Renal pelvis (tissue), 1 donor: ENCODE measurements at regions not wholly inside any gene's neighbourhood (a gene's known extent, or its start where the extent isn't known, plus 50 kb on each side); places are given as distances from the start of the nearest gene placed in this dataset.
A peak's percentile ranks its signal among the peaks of the same experiment; 100 is the strongest.
"Not testable (repeated sequence)": the region's sequence is repeated elsewhere in the genome, so short reads cannot be mapped to it uniquely, and the experiment has no call there.

Experiments
- DNase-seq: peaks from one replicate; pipeline ENCODE4 v3.0.0-alpha.2; 2013

GRCh38 chr16:17984810-17985209 lies 351.7 kb downstream of the NPIPA8 start:
- DNase-seq: no peak

GRCh38 chr16:17983847-17984639 lies 352.5 kb downstream of the NPIPA8 start:
- no peak for DNase-seq

- no peak for DNase-seq
Measured at GRCh38 chr16:17983114-17983513, 353.4 kb downstream of the NPIPA8 start.

- DNase-seq: no peak
Measured at GRCh38 chr16:17977260-17977659, 359.3 kb downstream of the NPIPA8 start.

- DNase-seq: peak; percentile 50
Measured at GRCh38 chr16:17972460-17972943, 364.0 kb downstream of the NPIPA8 start.

- DNase-seq: no peak
Measured at GRCh38 chr16:17970816-17971331, 365.7 kb downstream of the NPIPA8 start.

GRCh38 chr16:17970157-17970765 lies 366.3 kb downstream of the NPIPA8 start:
- no peak for DNase-seq

GRCh38 chr16:17965133-17965900 lies 371.2 kb downstream of the NPIPA8 start:
- no peak for DNase-seq

DNA sequence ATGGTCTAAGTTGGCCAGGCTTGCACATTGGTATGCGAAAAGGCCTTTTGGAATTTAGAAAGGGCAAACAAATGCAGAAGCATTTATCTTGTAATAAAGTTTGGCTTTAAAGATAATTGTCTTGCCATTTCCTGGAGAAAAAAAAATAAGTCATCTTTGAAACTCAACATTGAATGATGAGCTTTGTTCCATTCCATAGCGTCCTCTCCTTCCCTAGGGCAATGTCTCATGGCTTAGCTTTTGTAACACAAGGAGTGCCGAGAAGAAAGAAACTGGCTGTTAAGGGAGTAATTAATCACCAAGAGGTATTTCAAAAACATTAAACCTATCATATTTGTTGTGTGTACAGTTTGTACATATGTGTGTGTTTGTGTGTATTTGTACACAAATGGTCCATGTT lies 372.3 kb downstream of the NPIPA8 start:
- DNase-seq: no peak

DNA sequence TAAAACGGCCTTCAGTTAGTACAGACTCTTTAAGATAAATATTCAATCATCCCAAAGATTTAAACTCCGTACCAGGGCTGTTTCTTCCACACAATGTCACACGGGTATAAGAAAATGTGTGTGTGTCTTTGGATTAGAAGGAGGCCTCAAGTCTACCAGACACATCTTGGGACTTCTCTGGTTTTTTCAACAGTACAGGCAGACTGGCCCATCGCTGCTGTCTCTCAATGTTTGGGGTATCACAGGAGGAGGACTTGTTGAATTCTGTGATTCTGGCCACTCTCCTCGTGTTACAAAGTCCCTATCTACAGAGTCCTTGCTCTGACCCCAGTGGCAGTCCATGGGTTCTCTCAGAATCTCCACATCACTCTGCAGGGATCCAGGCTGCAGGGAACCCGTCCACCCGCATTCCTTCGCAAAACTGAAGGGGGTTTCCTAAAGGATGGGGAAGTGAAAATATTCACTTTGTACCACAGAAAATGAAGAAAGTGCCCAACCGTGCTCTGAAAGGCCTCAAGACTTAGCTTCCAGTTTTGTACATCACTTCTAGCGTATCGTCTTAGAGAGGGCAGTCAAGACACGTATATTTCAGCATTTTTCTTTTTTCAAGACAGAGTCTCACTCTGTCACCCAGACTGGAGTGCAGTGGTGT lies 373.2 kb downstream of the NPIPA8 start:
- no peak for DNase-seq

DNA sequence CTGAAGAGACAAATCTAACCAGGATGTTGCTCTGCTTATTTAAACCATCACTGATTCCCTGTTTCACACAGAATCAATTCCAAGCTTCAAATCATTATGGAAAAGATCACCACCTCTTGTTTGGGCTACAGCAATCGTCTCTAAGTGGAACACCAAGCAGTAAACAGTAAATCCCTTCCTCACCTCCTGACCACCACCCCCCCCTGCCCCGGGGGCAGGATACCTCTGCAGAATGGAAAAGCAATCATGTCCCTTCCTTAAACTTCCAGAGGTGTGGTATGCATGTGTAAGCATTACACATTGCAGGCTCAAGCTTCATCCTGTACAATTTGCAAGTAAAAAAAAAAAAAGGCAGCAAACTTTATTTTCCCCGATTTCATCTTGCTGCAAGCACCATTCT lies 373.8 kb downstream of the NPIPA8 start:
- DNase-seq: no peak

- not testable (repeated sequence) for DNase-seq
Measured at GRCh38 chr16:17961822-17962221, 374.7 kb downstream of the NPIPA8 start.

DNA sequence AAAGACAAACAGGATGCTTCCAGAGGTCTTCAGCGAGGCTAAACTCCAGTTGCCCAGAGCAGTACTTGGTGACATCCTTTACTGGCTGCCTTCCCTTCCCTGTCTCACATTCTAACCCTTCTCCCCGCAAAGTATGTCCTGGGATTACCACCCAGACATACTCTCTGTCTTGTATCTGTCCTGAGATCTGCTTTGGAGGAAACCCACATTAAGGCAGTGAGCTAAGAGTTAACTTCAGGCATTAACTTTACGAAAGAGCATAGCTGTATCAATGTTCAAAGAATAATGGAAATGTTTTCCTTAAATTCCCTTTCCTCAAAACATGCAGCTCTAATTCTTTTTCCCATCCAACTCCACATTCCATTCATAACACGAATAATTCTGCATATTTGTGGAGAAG lies 385.2 kb downstream of the NPIPA8 start:
- DNase-seq: no peak

DNA sequence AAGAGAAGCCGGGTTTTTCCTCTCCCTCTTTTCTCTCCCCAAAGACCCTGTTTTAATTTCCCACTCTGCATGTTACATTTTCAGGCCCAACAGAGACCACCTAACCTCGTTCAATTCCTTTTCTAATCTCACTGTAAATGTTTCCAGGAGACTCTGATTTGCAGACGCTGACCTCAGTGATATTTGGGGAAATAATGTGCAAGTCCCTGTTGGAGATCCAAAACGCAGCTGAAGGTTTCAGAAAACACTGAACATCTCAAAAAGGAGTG lies 386.6 kb downstream of the NPIPA8 start:
- DNase-seq: no peak

DNA sequence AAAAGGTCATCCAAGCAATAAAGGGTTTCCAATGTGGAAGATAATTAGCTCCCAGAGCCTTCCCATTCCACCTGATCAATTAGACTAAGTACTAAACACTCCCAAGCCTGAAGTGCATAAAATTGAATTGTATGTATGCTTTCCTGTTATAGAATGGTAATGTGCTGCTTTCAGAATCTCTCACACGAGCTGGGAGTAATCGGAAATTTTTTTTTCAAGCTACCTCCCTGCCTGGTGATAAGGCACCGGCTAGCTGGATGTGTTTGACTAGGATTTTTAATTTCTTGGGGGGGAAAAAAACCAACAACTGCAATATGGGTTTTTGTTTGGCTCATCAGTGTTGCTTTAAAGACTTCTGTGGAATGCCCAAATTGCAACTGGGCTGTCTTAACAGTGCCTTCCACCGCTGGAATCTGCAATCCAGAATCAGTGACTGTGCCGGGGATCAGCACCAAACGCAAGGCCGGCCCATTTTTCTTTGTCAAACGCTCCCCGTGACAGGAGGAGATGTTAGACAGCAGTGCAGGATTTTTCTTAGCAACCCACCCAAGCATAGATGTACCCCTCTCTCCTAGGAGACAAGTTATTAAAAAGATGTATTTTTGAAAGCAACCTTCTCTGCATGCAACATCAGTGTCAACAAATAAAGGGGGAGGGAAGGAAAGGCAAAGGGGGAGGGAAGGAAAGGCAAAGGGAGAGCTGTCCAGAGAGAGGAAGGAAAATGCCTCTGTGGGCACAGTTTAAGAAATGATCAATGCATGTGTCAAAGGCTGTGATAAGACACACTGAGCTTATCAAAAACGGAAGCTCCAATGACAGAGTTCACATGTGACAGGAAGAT lies 387.2 kb downstream of the NPIPA8 start:
- DNase-seq: no peak

GRCh38 chr16:17947637-17948036 lies 388.9 kb downstream of the NPIPA8 start:
- DNase-seq: no peak

- DNase-seq: no peak
Measured at GRCh38 chr16:17947165-17947564, 389.4 kb downstream of the NPIPA8 start.

GRCh38 chr16:17945080-17945601 lies 391.4 kb downstream of the NPIPA8 start:
- no peak for DNase-seq

DNA sequence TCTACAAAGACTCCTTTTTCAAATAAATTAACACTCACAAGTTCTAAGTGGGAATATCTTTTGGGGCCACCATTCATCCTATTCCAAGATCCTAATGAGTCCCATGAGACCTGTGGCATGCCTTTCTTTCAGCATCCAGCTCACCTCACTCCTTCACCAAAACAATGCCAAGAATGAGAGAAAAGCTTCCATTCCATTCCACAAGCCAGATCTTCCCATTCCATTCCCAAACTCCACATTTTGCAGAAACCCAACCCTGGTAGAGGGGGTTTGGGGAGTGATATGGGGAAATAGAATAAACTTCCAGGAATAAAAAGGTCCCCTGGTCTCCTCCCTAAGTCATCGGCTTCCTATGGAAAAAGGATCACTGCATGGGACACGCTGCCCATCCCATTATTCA lies 392.2 kb downstream of the NPIPA8 start:
- DNase-seq: no peak

DNA sequence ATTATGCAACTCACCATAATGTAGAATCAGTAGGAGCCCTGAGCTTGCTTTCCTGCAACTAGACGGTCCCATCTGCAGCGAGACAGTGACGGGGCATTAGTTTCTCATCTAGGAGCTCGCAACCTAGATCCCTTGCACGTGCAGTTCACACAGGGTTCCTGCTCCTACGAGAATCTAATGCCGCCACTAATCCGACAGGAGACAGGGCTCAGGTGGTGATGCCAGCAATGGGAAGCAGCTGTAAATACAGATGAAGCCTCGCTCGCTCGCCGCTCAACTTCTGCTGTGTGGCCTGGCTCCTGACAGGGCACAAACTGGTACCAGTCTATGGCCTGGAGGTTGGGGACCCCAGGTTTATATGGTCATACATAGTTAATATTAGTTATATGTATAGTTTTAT lies 394.5 kb downstream of the NPIPA8 start:
- no peak for DNase-seq
